Transverse colon (tissue), 4 donors: ENCODE measurements at regions not wholly inside any gene's neighbourhood (a gene's known extent, or its start where the extent isn't known, plus 50 kb on each side); places are given as distances from the start of the nearest gene placed in this dataset.

Experiments
- DNase-seq: peaks from one replicate; pipeline ENCODE4 v3.0.0-alpha.2; 2019
- H3K27ac ChIP-seq, 4 donors: fragments of 200-600 bp; sonication (generic); 2 replicates each; pipeline ENCODE4 v1.5.1; 2016 to 2018; ENCODE audit warnings: inconsistent platforms in 4 of 4
- H3K27me3 ChIP-seq: fragments of 200-600 bp; sonication (generic); 2 replicates; pipeline ENCODE4 v1.5.1; 2017; ENCODE audit warnings: inconsistent platforms
- H3K36me3 ChIP-seq, 4 donors: fragments of 200-600 bp; sonication (generic); 2 replicates each; pipeline ENCODE4 v1.5.1; 2017 to 2019; ENCODE audit warnings: inconsistent platforms in 4 of 4
- H3K4me1 ChIP-seq, 4 donors: fragments of 200-600 bp; sonication (generic); 2 replicates each; pipeline ENCODE4 v1.5.1; 2017 to 2020; ENCODE audit warnings: inconsistent platforms in 4 of 4
- H3K4me3 ChIP-seq, 4 donors: fragments of 200-600 bp; sonication (generic); 1 replicate in 1 of 4; 2 replicates in 3 of 4; pipeline versions ENCODE4 v1.5.1 to v1.6.1; 2017 to 2019; ENCODE audit warnings: inconsistent platforms in 4 of 4
- H3K9me3 ChIP-seq, 2 donors: fragments of 200-600 bp; sonication (generic); 2 replicates each; pipeline ENCODE4 v1.5.1; 2017 to 2019; ENCODE audit warnings: inconsistent platforms in 2 of 2
- CTCF ChIP-seq, 5 experiments: fragments of 200-600 bp in 3 of 5; fragments of 450-650 bp in 2 of 5; sonication (generic) in 3 of 5; IDR thresholded peaks; 1 replicate in 2 of 5; 2 replicates in 3 of 5; pipeline ENCODE4 v1.5.1; 2016 to 2017; ENCODE audit warnings: antibody characterized with exemption in 5 of 5, inconsistent platforms in 3 of 5, mild to moderate bottlenecking in 2 of 5, moderate library complexity in 1 of 5
- EP300 ChIP-seq: sonication (generic); formaldehyde crosslinking; IDR thresholded peaks from one replicate; pipeline ENCODE4 v1.6.1; 2017; ENCODE audit warnings: antibody characterized with exemption, low read depth
- POLR2A ChIP-seq: fragments of 450-650 bp; IDR thresholded peaks from one replicate; pipeline ENCODE4 v1.6.1; 2016; ENCODE audit warnings: antibody characterized with exemption, mild to moderate bottlenecking, moderate library complexity
- POLR2AphosphoS5 ChIP-seq, 3 donors: sonication (generic); formaldehyde crosslinking; IDR thresholded peaks; one replicate each; pipeline ENCODE4 v1.6.1; 2016; ENCODE audit warnings: antibody characterized with exemption in 3 of 3
- WGBS, 2 donors: methylation state at CpG; one replicate each; pipeline ENCODE4 v1.1.5; 2018; ENCODE audit warnings: low coverage in 1 of 2; 5-methylcytosine and 5-hydroxymethylcytosine counted together
- in situ Hi-C, 4 donors: fragments of 200-750 bp; cut with MboI; loops; one replicate each; pipeline versions ENCODE4 v1.15.0 to v1.15.1; 2017; ENCODE audit warnings: low sequenced_read_pairs in 3 of 4, low pct_ligation_motif_present in 1 of 4, low pct_unique_long_range_greater_than_20kb in 1 of 4
- intact Hi-C: fragments of 100-400 bp; cut with DNase I; formaldehyde crosslinking; loops from one replicate; pipeline ENCODE4 v1.15.1; 2023; ENCODE audit warnings: low total_unique reads

GRCh38 chr12:75583355-75583754 is 71.9 kb upstream of the KRR1 start:
- H3K4me1 ChIP-seq, result no peaks in the 10 kb centered on the region
- in situ Hi-C loops, result no loop called here
- no peak overlapping the region for H3K4me3 ChIP-seq
- H3K27me3 ChIP-seq, result no peaks in the 10 kb centered on the region
- no peaks in the 10 kb centered on the region for H3K36me3 ChIP-seq
- H3K9me3 ChIP-seq, result no peaks in the 10 kb centered on the region
- no peak for TF ChIP-seq POLR2AphosphoS5 (IDR thresholded peaks at IDR 0.05)
- intact Hi-C loops, result no loop called here
- 60 to 79% methylated on average over 3 of the region's 3 CpGs for WGBS, 2 donors
- no peak for DNase-seq
- H3K27ac ChIP-seq, result no peak overlapping the region

- no peak overlapping the region for H3K27ac ChIP-seq
- 76 to 78% methylated on average over 3 of the region's 3 CpGs for WGBS, 2 donors
- no peaks in the 10 kb centered on the region for H3K27me3 ChIP-seq
- H3K4me3 ChIP-seq, result no peak overlapping the region
- no peaks in the 10 kb centered on the region for H3K9me3 ChIP-seq
- no peak for DNase-seq
- intact Hi-C loops (no loop called here), in situ Hi-C loops (no loop called here)
- TF ChIP-seq CTCF (IDR thresholded peaks at IDR 0.05) (no peak), EP300 (no peak), POLR2AphosphoS5 (IDR thresholded peaks at IDR 0.05) (no peak), POLR2A (no peak)
- H3K4me1 ChIP-seq, result no peaks in the 10 kb centered on the region
- no peaks in the 10 kb centered on the region for H3K36me3 ChIP-seq
Observed at GRCh38 chr12:75581515-75581914, 70.1 kb upstream of the KRR1 start.

GRCh38 chr12:75579552-75579951 is 68.1 kb upstream of the KRR1 start:
- no peak overlapping the region for H3K27ac ChIP-seq
- no peak for DNase-seq
- H3K27me3 ChIP-seq, result no peaks in the 10 kb centered on the region
- WGBS, 2 donors, result 77 to 82% methylated on average over 3 of the region's 3 CpGs
- no peak overlapping the region for H3K4me3 ChIP-seq
- in situ Hi-C loops, result no loop called here
- TF ChIP-seq POLR2A (no peak), EP300 (no peak), CTCF (IDR thresholded peaks at IDR 0.05) (no peak), POLR2AphosphoS5 (IDR thresholded peaks at IDR 0.05) (no peak)
- intact Hi-C loops, result no loop called here
- H3K9me3 ChIP-seq, result no peaks in the 10 kb centered on the region
- H3K4me1 ChIP-seq, result no peaks in the 10 kb centered on the region
- H3K36me3 ChIP-seq, result no peaks in the 10 kb centered on the region

- Histone ChIP-seq H3K36me3 (no peaks in the 10 kb centered on the region), H3K4me3 (no peak overlapping the region), H3K27ac (no peak overlapping the region), H3K27me3 (no peaks in the 10 kb centered on the region), H3K9me3 (no peaks in the 10 kb centered on the region), H3K4me1 (no peaks in the 10 kb centered on the region)
- no peak for DNase-seq
- intact Hi-C loops (no loop called here), in situ Hi-C loops (no loop called here)
- no peak for TF ChIP-seq EP300
- WGBS, 2 donors, result 53% methylated on average over 2 of the region's 2 CpGs
Observed at GRCh38 chr12:75578546-75578945, 67.1 kb upstream of the KRR1 start.

GRCh38 chr12:75577812-75578211 is 66.4 kb upstream of the KRR1 start:
- in situ Hi-C loops (no loop called here), intact Hi-C loops (no loop called here)
- H3K27me3 ChIP-seq, result no peaks in the 10 kb centered on the region
- H3K36me3 ChIP-seq, result no peaks in the 10 kb centered on the region
- no peak overlapping the region for H3K27ac ChIP-seq
- no peaks in the 10 kb centered on the region for H3K9me3 ChIP-seq
- no peak for TF ChIP-seq EP300
- TF ChIP-seq CTCF (IDR thresholded peaks at IDR 0.05), result no peak
- no peak for TF ChIP-seq POLR2A
- no peak for TF ChIP-seq POLR2AphosphoS5 (IDR thresholded peaks at IDR 0.05)
- H3K4me3 ChIP-seq, result no peak overlapping the region
- 91 to 92% methylated on average over 2 to 5 of the region's 5 CpGs for WGBS, 2 donors
- no peak for DNase-seq
- no peaks in the 10 kb centered on the region for H3K4me1 ChIP-seq
